ENCODE measurements at regions not wholly inside any gene's neighbourhood (a gene's known extent, or its start where the extent isn't known, plus 50 kb on each side); places are given as distances from the start of the nearest gene placed in this dataset.

DNA sequence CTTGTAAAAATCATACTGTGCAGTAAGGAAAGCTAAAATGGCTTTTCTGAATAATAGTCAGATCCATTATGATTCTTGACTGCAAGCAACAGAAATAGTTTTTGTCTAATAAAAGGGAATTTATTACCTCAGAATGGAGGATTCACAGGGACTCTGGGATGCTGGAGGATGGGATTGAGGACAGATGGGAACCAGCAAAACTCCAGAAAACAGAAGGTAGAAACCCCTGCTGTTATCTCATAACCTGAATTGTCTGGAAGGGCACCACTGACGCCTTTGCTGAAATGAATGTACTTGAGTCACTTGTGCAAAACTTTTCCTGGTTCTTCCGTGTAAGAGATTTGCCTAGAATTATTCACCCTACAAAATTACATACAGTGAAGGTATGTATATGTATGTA is 58.6 kb upstream of the DMAC1 start:
- 94 to 95% methylated on average over 2 of the region's 2 CpGs for WGBS, 2 donors
- H3K27me3 ChIP-seq = no peaks in the 10 kb centered on the region
- H3K27ac ChIP-seq = no peak overlapping the region
- intact Hi-C loops (cut with DNase I) = no loop called here
- DNase-seq = no peak
- H3K9me3 ChIP-seq = no peaks in the 10 kb centered on the region
- no peaks in the 10 kb centered on the region for H3K36me3 ChIP-seq
- TF ChIP-seq, protein P1, sequence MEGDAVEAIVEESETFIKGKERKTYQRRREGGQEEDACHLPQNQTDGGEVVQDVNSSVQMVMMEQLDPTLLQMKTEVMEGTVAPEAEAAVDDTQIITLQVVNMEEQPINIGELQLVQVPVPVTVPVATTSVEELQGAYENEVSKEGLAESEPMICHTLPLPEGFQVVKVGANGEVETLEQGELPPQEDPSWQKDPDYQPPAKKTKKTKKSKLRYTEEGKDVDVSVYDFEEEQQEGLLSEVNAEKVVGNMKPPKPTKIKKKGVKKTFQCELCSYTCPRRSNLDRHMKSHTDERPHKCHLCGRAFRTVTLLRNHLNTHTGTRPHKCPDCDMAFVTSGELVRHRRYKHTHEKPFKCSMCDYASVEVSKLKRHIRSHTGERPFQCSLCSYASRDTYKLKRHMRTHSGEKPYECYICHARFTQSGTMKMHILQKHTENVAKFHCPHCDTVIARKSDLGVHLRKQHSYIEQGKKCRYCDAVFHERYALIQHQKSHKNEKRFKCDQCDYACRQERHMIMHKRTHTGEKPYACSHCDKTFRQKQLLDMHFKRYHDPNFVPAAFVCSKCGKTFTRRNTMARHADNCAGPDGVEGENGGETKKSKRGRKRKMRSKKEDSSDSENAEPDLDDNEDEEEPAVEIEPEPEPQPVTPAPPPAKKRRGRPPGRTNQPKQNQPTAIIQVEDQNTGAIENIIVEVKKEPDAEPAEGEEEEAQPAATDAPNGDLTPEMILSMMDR (IDR thresholded peaks at IDR 0.05) = no peak
- TF ChIP-seq POLR2A (IDR thresholded peaks at IDR 0.05) (no peak), POLR2AphosphoS5 (IDR thresholded peaks at IDR 0.05) (no peak)
- no peak overlapping the region for H3K4me3 ChIP-seq
- H3K4me1 ChIP-seq = no peaks in the 10 kb centered on the region

DNA sequence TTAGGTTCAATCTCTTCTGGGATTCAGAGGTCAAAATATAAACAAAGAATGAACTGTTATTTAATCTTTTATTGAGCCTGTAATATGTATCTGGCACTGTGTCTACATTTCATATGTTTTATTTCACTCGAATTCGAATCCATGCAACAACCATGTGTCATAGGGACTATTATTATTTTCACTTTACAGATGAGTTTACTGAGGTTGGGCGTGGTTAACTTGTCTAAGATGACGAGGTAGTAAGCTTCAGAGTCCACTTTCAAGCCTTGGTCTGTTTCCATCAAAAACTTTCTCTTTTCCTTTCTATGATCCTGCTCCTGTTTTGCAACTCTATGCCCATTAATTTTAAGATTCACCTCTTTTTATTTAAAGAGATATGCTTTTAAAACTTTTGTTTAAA is 55.2 kb upstream of the DMAC1 start:
- intact Hi-C loops (cut with DNase I) = no loop called here
- Histone ChIP-seq H3K4me3 (no peak overlapping the region), H3K36me3 (no peaks in the 10 kb centered on the region), H3K27ac (no peak overlapping the region), H3K27me3 (no peaks in the 10 kb centered on the region), H3K4me1 (no peaks in the 10 kb centered on the region), H3K9me3 (no peaks in the 10 kb centered on the region)
- 20 to 76% methylated on average over 4 of the region's 4 CpGs for WGBS, 2 donors
- no peak for DNase-seq
- TF ChIP-seq, protein P1 (IDR thresholded peaks at IDR 0.05) = no peak
- TF ChIP-seq POLR2AphosphoS5 (IDR thresholded peaks at IDR 0.05) = no peak
- TF ChIP-seq POLR2A (IDR thresholded peaks at IDR 0.05) = no peak
- no peak for TF ChIP-seq EP300 (IDR thresholded peaks at IDR 0.05)
